ENCODE measurements at regions not wholly inside any gene's neighbourhood (a gene's known extent, or its start where the extent isn't known, plus 50 kb on each side); places are given as distances from the start of the nearest gene placed in this dataset.

DNA sequence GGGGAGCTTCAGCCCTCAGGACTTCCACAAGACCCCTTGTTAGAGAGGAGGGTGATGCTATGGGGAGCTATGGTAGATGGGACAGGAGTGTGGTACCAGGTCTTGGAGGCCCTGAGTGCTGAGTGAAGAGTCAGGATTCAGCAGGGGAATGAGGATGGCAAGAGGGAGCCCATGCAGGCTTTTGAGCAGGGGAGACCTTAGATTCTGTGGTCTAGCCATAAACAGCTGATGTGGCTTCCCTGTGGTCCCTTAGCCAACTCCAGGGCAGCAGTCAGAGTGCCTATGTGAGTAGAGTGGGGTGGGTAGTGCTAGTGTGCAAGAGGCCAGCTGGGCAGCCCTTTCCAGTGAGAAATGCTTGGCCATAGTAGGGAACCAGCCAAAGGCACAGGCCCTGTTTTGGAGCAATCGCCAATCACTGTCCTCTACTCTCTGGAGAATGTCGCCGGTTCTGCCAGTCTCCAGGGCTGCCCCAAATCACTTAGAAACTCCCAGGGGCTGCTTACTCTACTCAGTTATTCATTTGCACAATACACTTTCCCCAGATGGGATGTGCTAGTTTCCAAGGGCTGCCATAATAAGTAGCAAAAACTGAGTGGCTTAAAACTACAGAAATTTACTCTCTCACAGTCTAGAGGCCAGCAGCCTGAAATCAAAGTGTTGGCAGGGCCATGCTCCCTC lies 310.5 kb downstream of the SMAD2 start:
- Histone ChIP-seq H3K4me1 (ENCODE audit: low read length) (no peaks in the 10 kb centered on the region), H4K20me1 (ENCODE audit: insufficient read depth, low read length) (no peaks in the 10 kb centered on the region), H2AFZ (ENCODE audit: low read length) (no peak overlapping the region), H3F3A (ENCODE audit: insufficient read depth, low read length) (no peaks in the 10 kb centered on the region), H3K4me3 (ENCODE audit: low read length) (no peak overlapping the region), H3K9ac (ENCODE audit: low read length) (no peak overlapping the region), H3K36me3 (replicated peaks; ENCODE audit: insufficient read depth, low read length) (no peaks in the 10 kb centered on the region), H3K9me2 (replicated peaks; ENCODE audit: insufficient read depth, low read length) (no peaks in the 10 kb centered on the region), H3K4me2 (ENCODE audit: low read depth, low read length) (no peak overlapping the region), H3K27ac (ENCODE audit: low read length) (no peak overlapping the region), H3K79me2 (ENCODE audit: low read length) (no peaks in the 10 kb centered on the region), H3K9me3 (replicated peaks; ENCODE audit: insufficient read depth, low read length) (no peaks in the 10 kb centered on the region), H3K27me3 (replicated peaks; ENCODE audit: insufficient read depth, low read length) (no peaks in the 10 kb centered on the region)
- TF ChIP-seq EZH2 (optimal IDR thresholded peaks at IDR 0.05; ENCODE audit: low read depth, low read length) (no peak), EZH2phosphoT487 (IDR thresholded peaks at IDR 0.05; ENCODE audit: low read length) (no peak)
- TF ChIP-seq, protein P1, sequence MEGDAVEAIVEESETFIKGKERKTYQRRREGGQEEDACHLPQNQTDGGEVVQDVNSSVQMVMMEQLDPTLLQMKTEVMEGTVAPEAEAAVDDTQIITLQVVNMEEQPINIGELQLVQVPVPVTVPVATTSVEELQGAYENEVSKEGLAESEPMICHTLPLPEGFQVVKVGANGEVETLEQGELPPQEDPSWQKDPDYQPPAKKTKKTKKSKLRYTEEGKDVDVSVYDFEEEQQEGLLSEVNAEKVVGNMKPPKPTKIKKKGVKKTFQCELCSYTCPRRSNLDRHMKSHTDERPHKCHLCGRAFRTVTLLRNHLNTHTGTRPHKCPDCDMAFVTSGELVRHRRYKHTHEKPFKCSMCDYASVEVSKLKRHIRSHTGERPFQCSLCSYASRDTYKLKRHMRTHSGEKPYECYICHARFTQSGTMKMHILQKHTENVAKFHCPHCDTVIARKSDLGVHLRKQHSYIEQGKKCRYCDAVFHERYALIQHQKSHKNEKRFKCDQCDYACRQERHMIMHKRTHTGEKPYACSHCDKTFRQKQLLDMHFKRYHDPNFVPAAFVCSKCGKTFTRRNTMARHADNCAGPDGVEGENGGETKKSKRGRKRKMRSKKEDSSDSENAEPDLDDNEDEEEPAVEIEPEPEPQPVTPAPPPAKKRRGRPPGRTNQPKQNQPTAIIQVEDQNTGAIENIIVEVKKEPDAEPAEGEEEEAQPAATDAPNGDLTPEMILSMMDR (IDR thresholded peaks at IDR 0.05; ENCODE audit: low read length): no peak
- no peak for DNase-seq

DNA sequence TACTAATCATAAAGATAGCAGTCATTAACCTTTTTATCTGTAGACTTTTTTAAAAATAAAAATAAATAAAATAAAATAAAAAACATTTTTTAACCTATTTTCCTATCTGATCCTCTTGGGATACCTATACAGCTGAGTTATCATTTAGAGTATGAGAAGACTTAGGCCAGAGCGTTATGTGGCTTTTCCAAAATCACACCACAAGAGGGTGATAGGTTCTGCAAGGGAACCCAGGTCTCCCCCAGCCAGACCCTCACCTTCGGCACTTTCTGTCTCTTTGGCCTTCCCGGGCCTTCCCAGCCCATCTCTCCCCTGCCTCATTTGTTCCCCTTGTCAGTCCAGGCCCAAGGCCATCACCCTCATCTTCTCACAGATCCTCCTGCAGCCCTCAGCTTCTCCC lies 311.7 kb downstream of the SMAD2 start:
- DNase-seq: no peak
- Histone ChIP-seq H3K9me3 (replicated peaks; ENCODE audit: insufficient read depth, low read length) (no peaks in the 10 kb centered on the region), H3K9me2 (replicated peaks; ENCODE audit: insufficient read depth, low read length) (no peaks in the 10 kb centered on the region), H3K79me2 (ENCODE audit: low read length) (no peaks in the 10 kb centered on the region), H3K36me3 (replicated peaks; ENCODE audit: insufficient read depth, low read length) (no peaks in the 10 kb centered on the region), H2AFZ (ENCODE audit: low read length) (no peak overlapping the region), H3K9ac (ENCODE audit: low read length) (no peak overlapping the region), H3F3A (ENCODE audit: insufficient read depth, low read length) (no peaks in the 10 kb centered on the region), H4K20me1 (ENCODE audit: insufficient read depth, low read length) (no peaks in the 10 kb centered on the region), H3K4me3 (ENCODE audit: low read length) (no peak overlapping the region), H3K4me1 (ENCODE audit: low read length) (no peaks in the 10 kb centered on the region), H3K27ac (ENCODE audit: low read length) (no peak overlapping the region), H3K27me3 (replicated peaks; ENCODE audit: insufficient read depth, low read length) (no peaks in the 10 kb centered on the region), H3K4me2 (ENCODE audit: low read depth, low read length) (no peak overlapping the region)
- no peak for TF ChIP-seq EZH2 (optimal IDR thresholded peaks at IDR 0.05; ENCODE audit: low read depth, low read length)
- TF ChIP-seq, protein P1 (IDR thresholded peaks at IDR 0.05; ENCODE audit: low read length): no peak
- TF ChIP-seq EZH2phosphoT487 (IDR thresholded peaks at IDR 0.05; ENCODE audit: low read length): no peak

DNA sequence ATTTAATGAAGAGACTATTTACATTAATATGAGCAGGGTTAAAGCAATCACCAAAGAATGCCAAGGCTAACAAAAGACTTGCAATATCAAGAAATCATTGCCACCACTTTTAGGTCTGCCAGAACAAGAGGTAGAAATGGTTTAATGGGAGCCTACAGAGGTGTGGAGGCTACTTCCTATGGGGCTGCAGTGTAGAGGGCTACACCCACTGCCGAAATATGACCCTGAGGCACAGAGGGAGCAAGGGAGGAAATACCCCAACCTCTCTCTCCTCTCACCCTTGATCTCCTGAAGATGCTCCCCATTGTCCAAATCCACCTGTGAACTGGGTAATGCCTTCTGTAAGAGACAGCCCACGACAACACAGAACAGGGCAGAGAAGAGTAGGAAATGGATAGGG lies 315.4 kb downstream of the SMAD2 start:
- H3K79me2 ChIP-seq (ENCODE audit: low read length): no peaks in the 10 kb centered on the region
- no peaks in the 10 kb centered on the region for H3K27me3 ChIP-seq (replicated peaks; ENCODE audit: insufficient read depth, low read length)
- H3F3A ChIP-seq (ENCODE audit: insufficient read depth, low read length): no peaks in the 10 kb centered on the region
- DNase-seq: no peak
- H3K9me3 ChIP-seq (replicated peaks; ENCODE audit: insufficient read depth, low read length): no peaks in the 10 kb centered on the region
- no peaks in the 10 kb centered on the region for H3K4me1 ChIP-seq (ENCODE audit: low read length)
- no peaks in the 10 kb centered on the region for H3K36me3 ChIP-seq (replicated peaks; ENCODE audit: insufficient read depth, low read length)
- H3K9me2 ChIP-seq (replicated peaks; ENCODE audit: insufficient read depth, low read length): no peaks in the 10 kb centered on the region
- no peak overlapping the region for H3K27ac ChIP-seq (ENCODE audit: low read length)
- H3K4me2 ChIP-seq (ENCODE audit: low read depth, low read length): no peak overlapping the region
- TF ChIP-seq, protein P1 (IDR thresholded peaks at IDR 0.05; ENCODE audit: low read length): no peak
- TF ChIP-seq EZH2 (optimal IDR thresholded peaks at IDR 0.05; ENCODE audit: low read depth, low read length): no peak
- TF ChIP-seq EZH2phosphoT487 (IDR thresholded peaks at IDR 0.05; ENCODE audit: low read length): no peak
- no peak overlapping the region for H3K4me3 ChIP-seq (ENCODE audit: low read length)
- no peaks in the 10 kb centered on the region for H4K20me1 ChIP-seq (ENCODE audit: insufficient read depth, low read length)
- no peak overlapping the region for H2AFZ ChIP-seq (ENCODE audit: low read length)
- no peak overlapping the region for H3K9ac ChIP-seq (ENCODE audit: low read length)

Data from MM.1S (cell line).